Type B pancreatic cell (in vitro differentiated cells): ENCODE measurements at regions not wholly inside any gene's neighbourhood (a gene's known extent, or its start where the extent isn't known, plus 50 kb on each side); places are given as distances from the start of the nearest gene placed in this dataset.

Experiments
- DNase-seq: peaks from one replicate; pipeline ENCODE4 v3.0.0; 2021; ENCODE audit warnings: mixed read lengths; ENCODE audit not compliant: unreplicated experiment; ENCODE audit errors: extremely low spot score
- H3K27ac Mint-ChIP-seq: 2 replicates; pipeline ENCODE4 v1.8.0; 2021; ENCODE audit warnings: mild to moderate bottlenecking, mixed read lengths
- H3K27me3 Mint-ChIP-seq: 2 replicates; pipeline ENCODE4 v1.8.0; 2021; ENCODE audit warnings: mixed read lengths
- H3K36me3 Mint-ChIP-seq: 2 replicates; pipeline ENCODE4 v1.8.0; 2021; ENCODE audit warnings: mixed read lengths
- H3K4me1 Mint-ChIP-seq: one replicate; pipeline ENCODE4 v1.8.0; 2021; ENCODE audit warnings: mixed read lengths; ENCODE audit not compliant: unreplicated experiment
- H3K4me3 Mint-ChIP-seq: 2 replicates; pipeline ENCODE4 v1.8.0; 2021; ENCODE audit warnings: mild to moderate bottlenecking, mixed read lengths
- H3K9me3 Mint-ChIP-seq: 2 replicates; pipeline ENCODE4 v1.8.0; 2021; ENCODE audit warnings: mixed read lengths
- CTCF ChIP-seq: fragments of 200-600 bp; sonication (generic); conservative IDR thresholded peaks from 2 replicates; pipeline ENCODE4 v1.5.0; 2021; ENCODE audit warnings: antibody characterized with exemption, mild to moderate bottlenecking

DNA sequence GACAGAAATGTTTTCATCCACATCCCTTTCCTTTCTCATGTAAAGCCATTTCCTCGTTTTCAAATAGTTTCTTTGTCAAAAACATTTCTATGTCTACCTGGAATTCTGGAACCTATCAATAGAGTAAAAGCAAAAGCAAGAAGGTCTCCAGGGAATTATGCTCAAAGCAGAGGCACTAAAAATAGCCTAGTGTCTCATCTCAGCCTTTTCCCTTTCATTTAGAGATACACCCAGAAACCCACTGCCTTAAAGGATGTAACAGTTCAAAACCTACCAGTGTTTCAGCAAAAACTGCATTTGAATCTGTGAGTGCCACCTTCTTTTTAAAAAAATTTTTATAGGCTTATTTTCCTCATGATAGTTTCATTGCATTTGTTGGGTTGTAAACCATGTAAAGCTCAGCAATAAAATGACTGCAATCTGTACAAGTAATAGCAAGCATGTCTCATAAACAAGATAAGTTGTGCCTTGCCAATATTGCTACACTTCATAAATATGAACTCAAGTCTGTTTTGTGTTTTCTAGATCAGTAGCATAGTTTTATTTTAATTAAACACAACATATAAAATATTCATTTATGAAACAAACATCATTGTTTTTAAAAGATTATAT, 927.3 kb upstream of the ACVR2A start:
- no peaks in the 10 kb centered on the region for H3K4me1 Mint-ChIP-seq
- no peaks in the 10 kb centered on the region for H3K36me3 Mint-ChIP-seq
- H3K27ac Mint-ChIP-seq: no peak overlapping the region
- no peaks in the 10 kb centered on the region for H3K9me3 Mint-ChIP-seq
- no peak for TF ChIP-seq CTCF
- no peaks in the 10 kb centered on the region for H3K27me3 Mint-ChIP-seq
- no peak overlapping the region for H3K4me3 Mint-ChIP-seq
- no peak for DNase-seq

DNA sequence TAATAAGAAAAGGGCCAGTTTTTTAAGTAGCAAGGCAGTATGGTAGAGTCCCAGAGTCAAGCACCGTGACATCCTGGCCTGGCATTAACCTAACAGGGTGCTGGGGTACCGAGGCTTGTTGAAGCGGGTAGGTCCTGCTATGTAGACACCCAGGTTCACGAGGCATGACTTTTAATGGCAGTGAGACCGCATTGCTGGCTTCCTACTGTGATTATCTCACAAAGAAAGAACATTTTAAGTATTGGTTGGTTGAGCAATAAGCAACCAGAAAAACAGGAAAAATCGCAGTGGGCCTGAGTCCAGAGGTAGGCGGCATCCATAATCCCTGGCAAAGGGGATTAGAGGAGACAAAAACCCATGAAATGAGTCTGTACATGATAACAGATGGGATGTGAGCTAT, 927.9 kb upstream of the ACVR2A start:
- no peaks in the 10 kb centered on the region for H3K9me3 Mint-ChIP-seq
- no peak for TF ChIP-seq CTCF
- no peak overlapping the region for H3K27ac Mint-ChIP-seq
- H3K36me3 Mint-ChIP-seq: no peaks in the 10 kb centered on the region
- no peak for DNase-seq
- H3K27me3 Mint-ChIP-seq: no peaks in the 10 kb centered on the region
- no peak overlapping the region for H3K4me3 Mint-ChIP-seq
- H3K4me1 Mint-ChIP-seq: no peaks in the 10 kb centered on the region

DNA sequence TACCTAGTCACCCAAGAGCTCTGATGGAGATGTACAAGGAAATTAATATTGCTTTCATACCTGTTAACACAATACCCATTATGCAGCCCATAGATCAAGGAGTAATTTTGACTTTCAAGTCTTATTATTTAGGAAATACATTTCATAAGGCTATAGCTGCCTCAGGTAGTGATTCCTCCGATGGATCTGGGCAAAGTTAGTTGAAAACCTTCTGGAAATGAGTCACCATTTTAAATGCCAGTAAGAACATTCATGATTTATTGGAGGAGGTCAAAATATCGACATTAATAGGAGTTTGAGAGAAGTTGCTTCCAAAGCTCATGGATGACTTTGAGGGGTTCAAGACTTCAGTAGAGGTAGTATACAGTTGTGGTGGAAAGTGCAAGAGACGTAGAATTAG, 931.4 kb upstream of the ACVR2A start:
- TF ChIP-seq CTCF: no peak
- Mint-ChIP-seq H3K4me1 (no peaks in the 10 kb centered on the region), H3K36me3 (no peaks in the 10 kb centered on the region), H3K27me3 (no peaks in the 10 kb centered on the region), H3K27ac (no peak overlapping the region), H3K9me3 (no peaks in the 10 kb centered on the region), H3K4me3 (no peak overlapping the region)
- DNase-seq: no peak

GRCh38 chr2:146912536-146912935, 932.3 kb upstream of the ACVR2A start:
- Mint-ChIP-seq H3K36me3 (no peaks in the 10 kb centered on the region), H3K4me3 (no peak overlapping the region), H3K9me3 (no peaks in the 10 kb centered on the region), H3K27ac (no peak overlapping the region), H3K27me3 (no peaks in the 10 kb centered on the region), H3K4me1 (no peaks in the 10 kb centered on the region)
- no peak for DNase-seq
- no peak for TF ChIP-seq CTCF

DNA sequence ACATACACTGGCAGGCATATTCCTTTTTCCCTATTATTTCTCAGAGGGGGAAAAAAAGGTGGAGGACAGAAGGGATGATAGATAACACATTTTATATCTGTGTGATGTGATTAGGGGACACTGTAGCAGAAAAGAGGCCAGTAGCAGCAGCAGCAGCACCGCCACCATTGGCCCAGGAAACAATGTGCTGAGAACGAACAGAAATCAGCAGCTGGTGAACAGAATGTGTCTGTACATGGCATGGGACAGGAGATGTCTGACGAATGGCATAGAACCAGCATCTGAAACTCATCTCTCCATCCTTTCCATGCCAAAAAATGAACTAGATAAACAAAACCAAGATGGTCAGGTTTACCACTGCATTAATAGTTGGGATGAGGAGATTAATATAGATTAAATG, 936.1 kb upstream of the ACVR2A start:
- Mint-ChIP-seq H3K4me3 (no peak overlapping the region), H3K27me3 (no peaks in the 10 kb centered on the region), H3K9me3 (no peaks in the 10 kb centered on the region), H3K4me1 (no peaks in the 10 kb centered on the region), H3K36me3 (no peaks in the 10 kb centered on the region), H3K27ac (no peak overlapping the region)
- TF ChIP-seq CTCF: no peak
- no peak for DNase-seq

DNA sequence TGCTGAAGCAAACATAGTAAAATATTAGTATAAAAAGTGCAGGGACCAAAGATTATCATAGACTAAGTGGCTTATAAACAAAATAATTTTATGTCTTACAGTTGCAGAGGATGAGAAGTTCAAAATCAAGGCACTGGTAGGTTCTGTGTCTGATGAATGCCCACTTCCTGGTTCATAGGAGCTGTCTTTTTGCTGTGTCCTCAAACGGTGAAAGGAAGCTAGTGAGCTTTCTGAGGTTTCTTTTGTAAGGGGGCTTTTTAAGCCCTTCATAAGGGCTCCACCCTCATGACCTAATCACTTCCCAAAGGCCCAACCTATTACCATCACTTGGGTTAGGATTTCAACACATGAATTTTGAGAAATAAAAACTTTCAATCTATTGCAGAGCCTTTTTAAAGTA, 946.7 kb upstream of the ACVR2A start:
- Mint-ChIP-seq H3K9me3 (no peaks in the 10 kb centered on the region), H3K4me1 (no peaks in the 10 kb centered on the region), H3K27ac (no peak overlapping the region), H3K36me3 (no peaks in the 10 kb centered on the region), H3K4me3 (no peak overlapping the region), H3K27me3 (no peaks in the 10 kb centered on the region)
- TF ChIP-seq CTCF: no peak
- DNase-seq: no peak
